Thyroid gland (tissue), 4 donors: ENCODE measurements at regions not wholly inside any gene's neighbourhood (a gene's known extent, or its start where the extent isn't known, plus 50 kb on each side); places are given as distances from the start of the nearest gene placed in this dataset.

Experiments used
- POLR2A ChIP-seq, 2 donors: fragments of 450-650 bp; IDR thresholded peaks; one replicate each; pipeline ENCODE4 v1.6.1; 2017; ENCODE audit warnings: antibody characterized with exemption in 2 of 2, mild to moderate bottlenecking in 2 of 2, moderate library complexity in 1 of 2
- TF ChIP-seq, protein P1 (sequence below), 6 experiments: fragments of 200-600 bp in 3 of 6; fragments of 450-650 bp in 3 of 6; sonication (generic) in 3 of 6; IDR thresholded peaks; one replicate each; pipeline ENCODE4 v1.5.1; 2016 to 2019; ENCODE audit warnings: antibody characterized with exemption in 6 of 6, mild to moderate bottlenecking in 2 of 6, inconsistent platforms in 1 of 6, moderate library complexity in 1 of 6

DNA sequence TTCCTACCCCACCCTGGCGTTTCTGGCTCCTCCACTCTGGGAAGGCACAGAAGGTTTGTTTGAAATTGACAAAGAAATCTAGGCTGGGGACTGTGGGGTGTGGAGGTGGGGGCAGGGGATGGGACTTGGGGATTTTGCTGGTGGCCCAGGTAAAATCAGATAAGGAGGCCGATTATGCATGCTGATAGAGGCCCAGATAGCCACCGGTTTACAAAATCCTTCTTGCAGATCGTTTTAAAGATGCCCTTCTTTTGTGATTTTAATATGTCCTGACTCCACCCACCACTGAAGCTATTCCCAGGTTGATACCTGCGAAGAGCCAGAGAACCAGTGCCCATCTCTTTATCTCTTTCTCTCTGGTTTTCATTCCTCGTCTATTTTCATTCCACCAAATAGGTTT, 104.9 kb downstream of the TFAP2C start:
- TF ChIP-seq, protein P1, sequence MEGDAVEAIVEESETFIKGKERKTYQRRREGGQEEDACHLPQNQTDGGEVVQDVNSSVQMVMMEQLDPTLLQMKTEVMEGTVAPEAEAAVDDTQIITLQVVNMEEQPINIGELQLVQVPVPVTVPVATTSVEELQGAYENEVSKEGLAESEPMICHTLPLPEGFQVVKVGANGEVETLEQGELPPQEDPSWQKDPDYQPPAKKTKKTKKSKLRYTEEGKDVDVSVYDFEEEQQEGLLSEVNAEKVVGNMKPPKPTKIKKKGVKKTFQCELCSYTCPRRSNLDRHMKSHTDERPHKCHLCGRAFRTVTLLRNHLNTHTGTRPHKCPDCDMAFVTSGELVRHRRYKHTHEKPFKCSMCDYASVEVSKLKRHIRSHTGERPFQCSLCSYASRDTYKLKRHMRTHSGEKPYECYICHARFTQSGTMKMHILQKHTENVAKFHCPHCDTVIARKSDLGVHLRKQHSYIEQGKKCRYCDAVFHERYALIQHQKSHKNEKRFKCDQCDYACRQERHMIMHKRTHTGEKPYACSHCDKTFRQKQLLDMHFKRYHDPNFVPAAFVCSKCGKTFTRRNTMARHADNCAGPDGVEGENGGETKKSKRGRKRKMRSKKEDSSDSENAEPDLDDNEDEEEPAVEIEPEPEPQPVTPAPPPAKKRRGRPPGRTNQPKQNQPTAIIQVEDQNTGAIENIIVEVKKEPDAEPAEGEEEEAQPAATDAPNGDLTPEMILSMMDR (IDR thresholded peaks at IDR 0.05): no peak
- no peak for TF ChIP-seq POLR2A (IDR thresholded peaks at IDR 0.05)
